Keratinocyte (primary cell): ENCODE measurements at regions not wholly inside any gene's neighbourhood (a gene's known extent, or its start where the extent isn't known, plus 50 kb on each side); places are given as distances from the start of the nearest gene placed in this dataset.

ENCODE experiments used
- DNase-seq: peaks from one replicate; pipeline ENCODE4 v3.0.0-alpha.2; 2011; ENCODE audit warnings: low read depth, missing footprints, low spot score
- FAIRE-seq: peaks from 2 replicates; lab custom pipeline; 2011; peaks lifted over from hg19 to GRCh38; lab: Jason Lieb, UNC
- H2AFZ ChIP-seq: 2 replicates; pipeline ENCODE4 v1.6.0; 2012; ENCODE audit warnings: low read length, control low read depth, inconsistent platforms; ENCODE audit not compliant: control insufficient read depth
- H3K27ac ChIP-seq: 2 replicates; pipeline ENCODE4 v1.5.1; 2011; ENCODE audit warnings: low read length; ENCODE audit not compliant: control insufficient read depth, insufficient read depth
- H3K27me3 ChIP-seq: 3 replicates; pipeline ENCODE4 v1.6.0; 2011; ENCODE audit warnings: low read length; ENCODE audit not compliant: control insufficient read depth, insufficient read depth; ENCODE audit errors: extremely low read depth
- H3K36me3 ChIP-seq, 2 experiments: 2 replicates in 1 of 2; 3 replicates in 1 of 2; pipeline ENCODE4 v1.5.1; 2011; ENCODE audit warnings: low read length in 2 of 2, mild to moderate bottlenecking in 1 of 2; ENCODE audit not compliant: control insufficient read depth in 2 of 2, insufficient read depth in 2 of 2; ENCODE audit errors: extremely low read depth in 1 of 2
- H3K4me1 ChIP-seq: 3 replicates; pipeline ENCODE4 v1.5.1; 2011; ENCODE audit warnings: low read length; ENCODE audit not compliant: control insufficient read depth, insufficient read depth; ENCODE audit errors: extremely low read depth
- H3K4me2 ChIP-seq: 3 replicates; pipeline ENCODE4 v1.6.0; 2011; ENCODE audit warnings: low read depth, low read length; ENCODE audit not compliant: control insufficient read depth, insufficient read depth; ENCODE audit errors: extremely low read depth
- H3K4me3 ChIP-seq, 3 experiments: fragments of 200-600 bp in 1 of 3; sonication (generic) in 1 of 3; 2 replicates in 2 of 3; 3 replicates in 1 of 3; pipeline ENCODE4 v1.5.1; 2011 to 2016; ENCODE audit warnings: low read length in 3 of 3, mild to moderate bottlenecking in 3 of 3, control low read depth in 2 of 3, inconsistent platforms in 1 of 3, low read depth in 1 of 3, mixed read lengths in 1 of 3, mixed run types in 1 of 3, moderate library complexity in 1 of 3; ENCODE audit not compliant: control insufficient read depth in 2 of 3, insufficient read depth in 2 of 3; ENCODE audit errors: extremely low read depth in 1 of 3
- H3K79me2 ChIP-seq: 2 replicates; pipeline ENCODE4 v1.6.0; 2012; ENCODE audit warnings: low read length; ENCODE audit not compliant: control insufficient read depth, insufficient read depth
- H3K9ac ChIP-seq: 3 replicates; pipeline ENCODE4 v1.6.0; 2011; ENCODE audit warnings: low read length; ENCODE audit not compliant: control insufficient read depth, insufficient read depth; ENCODE audit errors: extremely low read depth
- H3K9me1 ChIP-seq: 3 replicates; pipeline ENCODE4 v1.6.0; 2011; ENCODE audit warnings: low read length; ENCODE audit not compliant: control insufficient read depth, insufficient read depth; ENCODE audit errors: extremely low read depth
- H3K9me3 ChIP-seq: 2 replicates; pipeline ENCODE4 v1.5.1; 2012; ENCODE audit warnings: low read depth, low read length; ENCODE audit not compliant: control insufficient read depth
- H4K20me1 ChIP-seq: 3 replicates; pipeline ENCODE4 v1.6.0; 2011; ENCODE audit warnings: low read length; ENCODE audit not compliant: control insufficient read depth, insufficient read depth; ENCODE audit errors: extremely low read depth
- EZH2 ChIP-seq: IDR thresholded peaks from one replicate; pipeline ENCODE4 v1.6.1; 2012; ENCODE audit warnings: inconsistent platforms, mild to moderate bottlenecking, low read length, moderate library complexity
- dilution Hi-C: fragments of 300-500 bp; cut with MboI; formaldehyde crosslinking; loops from one replicate; pipeline ENCODE4 v1.7.0; 2020; ENCODE audit warnings: low sequenced_read_pairs; ENCODE audit not compliant: extremely low pct_ligation_motif_present
- TF ChIP-seq, protein P1 (sequence below), 3 experiments: IDR thresholded peaks in 1 of 3; conservative IDR thresholded peaks in 1 of 3; optimal IDR thresholded peaks in 1 of 3; 2 replicates in 2 of 3; 3 replicates in 1 of 3; pipeline versions ENCODE3 to v1.5.1; 2011; ENCODE audit warnings: low read length in 3 of 3, mild to moderate bottlenecking in 3 of 3, moderate library complexity in 2 of 3, control low read depth in 1 of 3, inconsistent platforms in 1 of 3; ENCODE audit not compliant: insufficient read depth in 2 of 3; ENCODE audit errors: extremely low read depth in 1 of 3

DNA sequence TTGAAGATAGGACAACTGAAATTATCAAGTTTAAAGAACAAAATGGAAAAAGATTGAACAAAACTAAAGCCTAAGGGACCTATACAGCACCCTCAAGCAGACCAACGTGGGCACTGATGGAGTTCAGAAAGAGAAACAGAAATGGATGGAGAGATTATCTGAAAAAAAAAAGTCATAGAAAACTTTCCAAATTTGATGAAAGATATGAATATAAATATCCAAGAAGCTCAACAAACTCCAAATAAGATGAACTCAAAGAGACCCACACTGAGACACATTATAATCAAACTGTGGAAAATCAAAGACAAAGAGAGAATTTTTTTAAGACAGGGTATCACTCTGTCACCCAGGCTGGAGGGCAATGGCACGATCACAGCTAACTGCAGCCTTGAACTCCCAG, 128.6 kb upstream of the PUM3 start:
- Histone ChIP-seq H3K4me3 (no peak overlapping the region), H3K9me3 (no peaks in the 10 kb centered on the region), H3K27me3 (no peaks in the 10 kb centered on the region), H2AFZ (no peak overlapping the region), H4K20me1 (no peaks in the 10 kb centered on the region), H3K79me2 (no peaks in the 10 kb centered on the region), H3K9ac (no peak overlapping the region), H3K36me3 (no peaks in the 10 kb centered on the region), H3K9me1 (no peaks in the 10 kb centered on the region), H3K4me1 (no peaks in the 10 kb centered on the region), H3K27ac (no peak overlapping the region), H3K4me2 (no peak overlapping the region)
- dilution Hi-C loops = no loop called here
- FAIRE-seq (no peak), DNase-seq (no peak)
- TF ChIP-seq, protein P1, sequence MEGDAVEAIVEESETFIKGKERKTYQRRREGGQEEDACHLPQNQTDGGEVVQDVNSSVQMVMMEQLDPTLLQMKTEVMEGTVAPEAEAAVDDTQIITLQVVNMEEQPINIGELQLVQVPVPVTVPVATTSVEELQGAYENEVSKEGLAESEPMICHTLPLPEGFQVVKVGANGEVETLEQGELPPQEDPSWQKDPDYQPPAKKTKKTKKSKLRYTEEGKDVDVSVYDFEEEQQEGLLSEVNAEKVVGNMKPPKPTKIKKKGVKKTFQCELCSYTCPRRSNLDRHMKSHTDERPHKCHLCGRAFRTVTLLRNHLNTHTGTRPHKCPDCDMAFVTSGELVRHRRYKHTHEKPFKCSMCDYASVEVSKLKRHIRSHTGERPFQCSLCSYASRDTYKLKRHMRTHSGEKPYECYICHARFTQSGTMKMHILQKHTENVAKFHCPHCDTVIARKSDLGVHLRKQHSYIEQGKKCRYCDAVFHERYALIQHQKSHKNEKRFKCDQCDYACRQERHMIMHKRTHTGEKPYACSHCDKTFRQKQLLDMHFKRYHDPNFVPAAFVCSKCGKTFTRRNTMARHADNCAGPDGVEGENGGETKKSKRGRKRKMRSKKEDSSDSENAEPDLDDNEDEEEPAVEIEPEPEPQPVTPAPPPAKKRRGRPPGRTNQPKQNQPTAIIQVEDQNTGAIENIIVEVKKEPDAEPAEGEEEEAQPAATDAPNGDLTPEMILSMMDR (optimal IDR thresholded peaks at IDR 0.05 in 1 of 3, IDR thresholded peaks at IDR 0.05 in 1 of 3, conservative IDR thresholded peaks at IDR 0.05 in 1 of 3; ENCODE audit: extremely low read depth in 1 of 3, insufficient read depth in 2 of 3, low read length in 3 of 3) = no peak
- no peak for TF ChIP-seq EZH2

DNA sequence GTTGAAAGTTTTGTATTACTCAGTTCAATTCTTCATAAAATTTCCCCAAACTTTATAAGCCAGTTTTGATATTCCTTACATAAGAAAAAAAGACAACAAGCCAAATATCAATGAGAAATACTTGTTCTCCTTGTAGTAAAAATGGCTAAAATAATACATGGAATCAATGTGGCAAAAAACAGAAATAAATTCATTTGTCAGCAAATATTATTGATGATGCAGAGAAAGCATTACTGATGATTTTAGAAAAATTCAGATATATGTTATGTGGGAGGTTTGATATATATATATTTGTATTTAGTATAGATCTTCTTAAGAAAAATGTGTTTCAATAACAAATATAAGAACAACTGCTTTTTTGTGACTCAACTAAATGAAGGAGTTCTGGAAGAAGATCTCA, 127.0 kb upstream of the PUM3 start:
- FAIRE-seq = no peak
- H3K4me2 ChIP-seq = no peak overlapping the region
- no peaks in the 10 kb centered on the region for H3K9me1 ChIP-seq
- no peak overlapping the region for H3K4me3 ChIP-seq
- H3K4me1 ChIP-seq = no peaks in the 10 kb centered on the region
- dilution Hi-C loops = no loop called here
- no peaks in the 10 kb centered on the region for H3K27me3 ChIP-seq
- H3K36me3 ChIP-seq = no peaks in the 10 kb centered on the region
- no peak for TF ChIP-seq EZH2
- TF ChIP-seq, protein P1 (optimal IDR thresholded peaks at IDR 0.05 in 1 of 3, IDR thresholded peaks at IDR 0.05 in 1 of 3, conservative IDR thresholded peaks at IDR 0.05 in 1 of 3; ENCODE audit: extremely low read depth in 1 of 3, insufficient read depth in 2 of 3, low read length in 3 of 3) = no peak
- no peaks in the 10 kb centered on the region for H3K79me2 ChIP-seq
- H4K20me1 ChIP-seq = no peaks in the 10 kb centered on the region
- H3K27ac ChIP-seq = no peak overlapping the region
- no peak overlapping the region for H2AFZ ChIP-seq
- DNase-seq = no peak
- no peak overlapping the region for H3K9ac ChIP-seq
- no peaks in the 10 kb centered on the region for H3K9me3 ChIP-seq
